Non-pigmented ciliary epithelial cell (primary cell): ENCODE measurements at regions not wholly inside any gene's neighbourhood (a gene's known extent, or its start where the extent isn't known, plus 50 kb on each side); places are given as distances from the start of the nearest gene placed in this dataset.
"Not testable (repeated sequence)": the region's sequence is repeated elsewhere in the genome, so short reads cannot be mapped to it uniquely, and the experiment has no call there.

Source experiments
- DNase-seq: peaks from one replicate; pipeline ENCODE4 v3.0.0-alpha.2; 2010; ENCODE audit warnings: low read depth

- DNase-seq = not testable (repeated sequence)
These were observed 75.1 kb downstream of the KBTBD2 start for GRCh38 chr7:32816409-32816948.

GRCh38 chr7:32814779-32815178 is 76.8 kb downstream of the KBTBD2 start:
- not testable (repeated sequence) for DNase-seq

DNA sequence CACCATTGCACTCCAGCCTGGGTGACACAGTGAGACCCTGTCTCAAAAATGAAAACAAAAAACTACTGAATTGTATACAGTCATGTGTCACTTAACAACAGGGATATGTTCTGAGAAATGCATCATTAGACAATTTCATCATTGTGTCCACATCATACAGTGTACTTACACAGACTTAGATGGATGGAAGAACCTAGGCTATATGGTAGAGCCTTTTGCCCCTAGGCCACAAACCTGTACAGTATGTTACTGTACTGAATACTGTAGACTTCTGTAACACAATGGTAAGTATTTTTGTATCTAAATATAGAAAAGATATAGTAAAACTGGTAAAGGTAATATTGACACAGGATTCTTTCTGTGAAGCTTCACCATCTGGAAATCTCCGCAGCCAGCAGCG is 81.7 kb downstream of the KBTBD2 start:
- DNase-seq = no peak

- no peak for DNase-seq
These were observed 82.2 kb downstream of the KBTBD2 start for GRCh38 chr7:32809347-32809746.

DNA sequence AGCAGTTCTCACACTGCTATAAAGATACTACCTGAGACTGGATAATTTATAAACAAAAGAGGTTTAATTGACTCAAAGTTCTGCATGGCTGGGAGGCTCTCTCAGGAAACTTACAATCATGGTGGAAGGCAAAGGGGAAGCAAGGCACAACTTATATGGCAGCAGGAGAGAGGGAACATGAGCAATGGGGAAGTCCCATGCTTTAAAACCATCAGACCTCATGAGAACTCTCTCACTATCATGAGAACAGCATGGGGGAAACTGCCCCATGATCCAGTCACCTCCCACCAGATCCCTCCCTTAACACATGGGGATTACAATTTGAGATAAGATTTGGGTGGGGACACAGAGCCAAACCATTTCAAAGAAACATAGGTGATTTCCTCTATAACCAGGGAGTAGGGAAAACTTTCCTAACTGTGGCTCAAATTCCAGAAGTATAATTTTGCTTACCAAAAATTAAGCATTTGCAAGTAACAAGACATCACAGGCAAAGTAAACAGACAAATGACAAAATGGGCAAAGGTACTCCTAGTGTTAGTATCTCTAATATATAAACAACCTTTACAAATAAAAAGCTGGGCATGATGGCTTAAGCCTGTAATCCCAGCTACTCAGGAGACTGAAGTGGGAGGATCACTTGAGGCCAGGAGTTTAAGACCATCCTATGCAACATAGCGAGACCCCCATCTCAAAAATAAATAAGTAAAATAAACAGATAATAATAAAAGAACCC is 88.0 kb downstream of the KBTBD2 start:
- no peak for DNase-seq

DNA sequence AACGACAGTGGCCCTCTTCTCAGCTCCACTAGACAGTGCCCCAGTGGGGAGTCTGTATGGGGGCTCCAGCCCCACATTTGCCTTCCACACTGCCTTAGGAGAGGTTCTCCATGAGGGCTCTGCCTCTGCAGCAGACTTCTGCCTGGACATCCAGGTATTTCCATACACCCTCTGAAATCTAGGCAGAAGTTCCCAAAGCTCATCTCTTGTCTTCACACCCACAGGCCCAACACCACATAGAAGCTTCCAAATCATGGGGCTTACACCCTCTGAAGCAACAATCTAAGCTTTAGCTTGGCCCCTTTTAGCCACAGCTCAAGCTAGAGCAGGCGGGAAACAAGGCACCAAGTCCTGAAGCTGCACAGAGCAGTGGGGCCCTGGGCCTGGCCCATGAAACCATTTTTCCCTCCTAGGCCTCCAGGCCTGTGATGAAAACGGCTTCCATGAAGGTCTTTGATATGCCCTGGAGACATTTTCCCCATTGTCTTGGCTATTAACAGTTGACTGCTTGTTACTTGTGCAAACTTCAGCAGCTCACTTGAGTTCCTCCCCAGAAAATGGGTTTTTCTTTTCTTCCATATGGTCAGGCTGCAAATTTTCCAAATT is 89.2 kb downstream of the KBTBD2 start:
- no peak for DNase-seq

DNA sequence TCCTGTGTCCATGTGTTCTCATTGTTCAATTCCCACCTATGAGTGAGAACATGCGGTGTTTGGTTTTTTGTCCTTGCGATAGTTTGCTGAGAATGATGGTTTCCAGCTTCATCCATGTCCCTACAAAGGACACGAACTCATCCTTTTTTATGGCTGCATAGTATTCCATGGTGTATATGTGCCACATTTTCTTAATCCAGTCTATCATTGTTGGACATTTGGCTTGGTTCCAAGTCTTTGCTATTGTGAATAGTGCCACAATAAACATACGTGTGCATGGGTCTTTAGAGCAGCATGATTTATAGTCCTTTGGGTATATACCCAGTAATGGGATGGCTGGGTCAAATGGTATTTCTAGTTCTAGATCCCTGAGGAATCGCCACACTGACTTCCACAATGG is 98.5 kb downstream of the KBTBD2 start:
- not testable (repeated sequence) for DNase-seq

GRCh38 chr7:32790766-32791430 is 100.7 kb downstream of the KBTBD2 start:
- DNase-seq = peak; percentile 30

DNA sequence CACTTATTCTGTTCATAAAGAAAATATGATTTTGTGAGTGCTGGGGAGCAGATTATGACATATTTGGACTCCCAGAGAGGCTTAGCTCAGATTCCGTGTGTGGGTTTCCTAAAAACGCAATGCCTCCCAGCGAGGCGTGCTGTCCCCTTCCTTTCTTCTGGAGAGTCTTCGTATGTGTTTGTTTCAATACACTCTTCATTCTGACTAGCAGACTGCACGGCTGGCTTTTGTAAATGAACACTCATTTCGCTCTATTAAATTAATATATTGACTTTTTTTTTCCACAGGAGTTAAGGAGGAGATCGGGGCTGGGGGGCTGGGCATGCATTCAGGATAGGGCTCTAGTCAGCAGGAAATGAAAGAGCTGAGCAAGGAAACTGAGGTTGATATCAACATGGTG is 102.3 kb downstream of the KBTBD2 start:
- DNase-seq = not testable (repeated sequence)

DNA sequence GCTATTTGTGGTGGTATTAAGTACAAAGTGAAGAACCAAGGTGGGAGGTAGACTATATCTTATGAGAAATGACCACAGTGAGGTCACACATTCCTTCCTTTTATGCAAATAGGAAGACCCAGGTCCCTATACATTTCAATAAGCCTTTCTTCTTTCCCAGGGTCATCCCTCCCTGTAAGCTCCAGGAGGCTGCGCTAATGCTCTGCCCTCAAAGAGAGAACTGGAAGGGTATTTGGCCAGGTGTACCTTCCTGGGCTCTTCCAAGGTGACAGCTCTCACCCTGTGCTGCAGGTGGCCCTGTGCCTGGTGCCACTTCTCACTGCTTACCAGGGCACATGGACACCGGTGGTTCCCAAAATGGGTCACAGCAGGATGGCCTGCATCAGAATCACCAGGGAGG is 103.4 kb downstream of the KBTBD2 start:
- DNase-seq = not testable (repeated sequence)

GRCh38 chr7:32785365-32785944 is 106.1 kb downstream of the KBTBD2 start:
- DNase-seq = not testable (repeated sequence)

GRCh38 chr7:32779895-32780294 is 111.7 kb downstream of the KBTBD2 start:
- not testable (repeated sequence) for DNase-seq

DNA sequence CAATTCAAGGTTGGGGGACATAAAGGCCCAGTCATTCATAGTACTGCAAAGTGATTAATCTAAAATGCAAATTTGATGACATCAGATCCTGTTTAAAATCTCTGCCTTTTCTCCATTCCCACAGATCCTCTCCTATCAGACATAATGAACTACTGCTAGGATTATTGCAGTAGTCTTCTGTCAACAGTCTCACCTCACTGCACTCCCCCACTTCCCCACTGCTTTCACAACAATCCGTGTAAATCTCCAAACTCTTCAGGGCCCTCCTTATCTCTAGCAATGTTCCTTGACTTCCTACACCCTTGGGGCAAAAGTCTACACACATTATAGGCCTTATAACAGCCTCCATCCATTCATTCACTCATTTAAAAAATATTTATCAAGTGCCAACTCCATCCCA is 112.4 kb downstream of the KBTBD2 start:
- no peak for DNase-seq

DNA sequence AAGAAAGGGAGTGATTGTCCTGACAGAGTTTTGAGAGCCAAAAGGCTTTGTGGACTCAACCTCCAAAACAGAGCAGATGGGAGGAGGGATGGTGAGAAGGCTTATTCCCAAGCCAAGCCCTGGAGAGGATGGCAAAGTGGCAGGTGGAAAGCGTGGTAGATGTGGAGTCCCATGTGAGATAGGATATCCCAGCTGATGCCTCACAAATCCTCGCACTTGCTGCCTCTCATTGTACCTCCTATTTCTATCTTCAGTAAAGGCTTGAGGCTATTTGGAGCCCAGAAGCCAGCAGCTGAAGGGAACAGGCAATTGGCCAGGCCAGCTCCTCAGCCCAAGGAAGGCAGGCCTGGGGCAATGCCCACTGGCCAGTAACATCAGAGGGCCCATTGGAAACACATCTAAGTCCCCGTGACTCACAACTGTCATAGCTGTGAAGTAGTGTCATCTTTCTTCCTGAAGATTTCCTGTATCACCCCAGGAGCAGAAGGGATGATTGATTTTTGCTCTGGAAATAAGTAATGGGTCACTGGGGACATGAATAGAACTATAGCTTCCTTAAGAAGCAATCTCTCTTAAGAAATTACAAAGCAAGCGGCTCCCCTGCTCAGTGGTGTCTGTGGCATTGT is 114.4 kb downstream of the KBTBD2 start:
- DNase-seq = not testable (repeated sequence)

DNA sequence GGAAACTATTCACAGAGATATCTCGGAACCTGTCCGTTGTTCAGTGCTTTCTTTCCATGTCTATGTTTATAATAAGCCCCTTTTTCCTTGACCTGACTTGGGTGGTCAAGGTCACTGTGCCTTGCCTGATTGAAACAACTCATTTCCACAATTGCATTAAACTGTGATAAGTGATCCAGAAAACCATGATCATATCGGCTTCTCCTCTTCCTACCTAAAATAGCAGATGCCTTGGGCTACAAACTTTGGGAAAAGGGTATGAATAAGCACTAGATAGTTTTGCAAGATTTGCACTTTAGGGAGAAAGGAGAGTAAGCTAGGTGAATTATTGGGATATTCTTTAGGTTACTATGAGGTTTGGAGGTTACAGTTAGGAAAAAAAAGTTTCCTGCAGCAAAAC is 115.2 kb downstream of the KBTBD2 start:
- DNase-seq = not testable (repeated sequence)

- DNase-seq = not testable (repeated sequence)
These were observed 115.8 kb downstream of the KBTBD2 start for GRCh38 chr7:32775809-32776208.

GRCh38 chr7:32774541-32774951 is 117.0 kb downstream of the KBTBD2 start:
- DNase-seq = no peak

DNA sequence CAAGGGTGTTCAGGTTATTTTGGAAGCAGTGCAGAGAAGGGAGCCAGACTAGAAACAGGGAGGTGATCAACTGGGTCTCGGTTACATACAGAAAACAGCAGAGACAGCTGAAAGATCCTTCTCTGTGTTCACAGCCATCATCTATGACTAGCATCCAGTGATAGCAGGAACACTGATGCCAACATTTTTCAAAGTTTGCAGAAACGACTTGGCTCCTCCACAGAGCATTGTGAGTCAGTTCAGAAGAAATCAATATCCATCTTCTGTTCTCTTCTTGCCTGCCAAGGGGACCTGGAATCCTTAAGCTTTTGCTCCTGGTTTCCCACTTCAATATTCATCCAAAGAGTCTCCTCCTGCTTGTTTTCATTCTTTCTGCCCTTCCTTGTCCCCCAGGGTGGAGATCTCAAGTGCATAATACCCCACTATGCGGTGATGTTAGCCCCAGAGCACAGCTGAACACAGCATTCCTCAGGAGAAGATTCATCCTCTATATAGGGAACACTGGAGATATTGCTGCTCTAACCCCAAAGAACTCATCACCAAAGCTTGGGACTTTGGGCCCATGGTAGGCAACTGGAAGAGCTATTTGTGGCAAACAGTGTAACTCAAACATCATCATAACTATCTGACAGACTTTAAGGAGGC is 122.6 kb downstream of the KBTBD2 start:
- not testable (repeated sequence) for DNase-seq

DNA sequence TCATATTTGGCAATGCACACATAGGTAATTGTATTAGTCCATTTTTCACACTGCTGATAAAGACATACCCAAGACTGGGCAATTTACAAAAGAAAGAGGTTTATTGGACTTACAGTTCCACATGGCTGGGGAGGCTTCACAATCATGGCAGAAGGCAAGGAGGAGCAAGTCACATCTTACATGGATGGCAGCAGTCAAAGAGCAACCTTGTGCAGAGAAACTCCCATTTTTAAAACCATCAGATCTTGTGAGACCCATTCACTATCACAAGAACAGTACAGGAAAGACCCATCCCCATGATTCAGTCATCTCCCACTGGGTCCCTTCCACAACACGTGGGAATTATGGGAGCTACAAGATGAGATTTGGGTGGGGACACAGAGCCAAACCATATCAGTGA is 123.2 kb downstream of the KBTBD2 start:
- DNase-seq = not testable (repeated sequence)

GRCh38 chr7:32765649-32766251 is 125.8 kb downstream of the KBTBD2 start:
- DNase-seq = not testable (repeated sequence)

GRCh38 chr7:32765185-32765584 is 126.4 kb downstream of the KBTBD2 start:
- DNase-seq = no peak
